ENCODE measurements at regions not wholly inside any gene's neighbourhood (a gene's known extent, or its start where the extent isn't known, plus 50 kb on each side); places are given as distances from the start of the nearest gene placed in this dataset.

- TF ChIP-seq, protein P1, sequence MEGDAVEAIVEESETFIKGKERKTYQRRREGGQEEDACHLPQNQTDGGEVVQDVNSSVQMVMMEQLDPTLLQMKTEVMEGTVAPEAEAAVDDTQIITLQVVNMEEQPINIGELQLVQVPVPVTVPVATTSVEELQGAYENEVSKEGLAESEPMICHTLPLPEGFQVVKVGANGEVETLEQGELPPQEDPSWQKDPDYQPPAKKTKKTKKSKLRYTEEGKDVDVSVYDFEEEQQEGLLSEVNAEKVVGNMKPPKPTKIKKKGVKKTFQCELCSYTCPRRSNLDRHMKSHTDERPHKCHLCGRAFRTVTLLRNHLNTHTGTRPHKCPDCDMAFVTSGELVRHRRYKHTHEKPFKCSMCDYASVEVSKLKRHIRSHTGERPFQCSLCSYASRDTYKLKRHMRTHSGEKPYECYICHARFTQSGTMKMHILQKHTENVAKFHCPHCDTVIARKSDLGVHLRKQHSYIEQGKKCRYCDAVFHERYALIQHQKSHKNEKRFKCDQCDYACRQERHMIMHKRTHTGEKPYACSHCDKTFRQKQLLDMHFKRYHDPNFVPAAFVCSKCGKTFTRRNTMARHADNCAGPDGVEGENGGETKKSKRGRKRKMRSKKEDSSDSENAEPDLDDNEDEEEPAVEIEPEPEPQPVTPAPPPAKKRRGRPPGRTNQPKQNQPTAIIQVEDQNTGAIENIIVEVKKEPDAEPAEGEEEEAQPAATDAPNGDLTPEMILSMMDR (IDR thresholded peaks at IDR 0.05; ENCODE audit: low read depth, low read length, missing control alignments) = no peak
- no peak for DNase-seq (ENCODE audit: extremely low read depth, low read depth)
- H3K4me3 ChIP-seq (replicated peaks; ENCODE audit: low read depth, low read length) = no peak overlapping the region
These were observed 171.1 kb downstream of the ABCC12 start for GRCh38 chr16:47984669-47985068.

GRCh38 chr16:47983999-47984580 is 171.7 kb downstream of the ABCC12 start:
- DNase-seq (ENCODE audit: extremely low read depth, low read depth) = no peak
- H3K4me3 ChIP-seq (replicated peaks; ENCODE audit: low read depth, low read length) = no peak overlapping the region
- TF ChIP-seq, protein P1 (IDR thresholded peaks at IDR 0.05; ENCODE audit: low read depth, low read length, missing control alignments) = no peak

- DNase-seq (ENCODE audit: extremely low read depth, low read depth) = no peak
- H3K4me3 ChIP-seq (replicated peaks; ENCODE audit: low read depth, low read length) = no peak overlapping the region
- TF ChIP-seq, protein P1 (IDR thresholded peaks at IDR 0.05; ENCODE audit: low read depth, low read length, missing control alignments) = no peak
These were observed 175.6 kb downstream of the ABCC12 start for GRCh38 chr16:47980212-47980611.

- DNase-seq (ENCODE audit: extremely low read depth, low read depth) = no peak
- TF ChIP-seq, protein P1 (IDR thresholded peaks at IDR 0.05; ENCODE audit: low read depth, low read length, missing control alignments) = no peak
- H3K4me3 ChIP-seq (replicated peaks; ENCODE audit: low read depth, low read length) = no peak overlapping the region
These were observed 176.1 kb downstream of the ABCC12 start for GRCh38 chr16:47979616-47980182.

- DNase-seq (ENCODE audit: extremely low read depth, low read depth) = no peak
- TF ChIP-seq, protein P1 (IDR thresholded peaks at IDR 0.05; ENCODE audit: low read depth, low read length, missing control alignments) = no peak
These were observed 176.7 kb downstream of the ABCC12 start for GRCh38 chr16:47979164-47979520.

GRCh38 chr16:47978491-47979163 is 177.2 kb downstream of the ABCC12 start:
- no peak for DNase-seq (ENCODE audit: extremely low read depth, low read depth)
- TF ChIP-seq, protein P1 (IDR thresholded peaks at IDR 0.05; ENCODE audit: low read depth, low read length, missing control alignments) = no peak
- no peak overlapping the region for H3K4me3 ChIP-seq (replicated peaks; ENCODE audit: low read depth, low read length)

More at GRCh38 chr16:47979164-47979520, 176.7 kb downstream of the ABCC12 start:
- no peak overlapping the region for H3K4me3 ChIP-seq (replicated peaks; ENCODE audit: low read depth, low read length)

Measured in HFF-Myc (cell line).